ENCODE measurements at regions not wholly inside any gene's neighbourhood (a gene's known extent, or its start where the extent isn't known, plus 50 kb on each side); places are given as distances from the start of the nearest gene placed in this dataset.

DNA sequence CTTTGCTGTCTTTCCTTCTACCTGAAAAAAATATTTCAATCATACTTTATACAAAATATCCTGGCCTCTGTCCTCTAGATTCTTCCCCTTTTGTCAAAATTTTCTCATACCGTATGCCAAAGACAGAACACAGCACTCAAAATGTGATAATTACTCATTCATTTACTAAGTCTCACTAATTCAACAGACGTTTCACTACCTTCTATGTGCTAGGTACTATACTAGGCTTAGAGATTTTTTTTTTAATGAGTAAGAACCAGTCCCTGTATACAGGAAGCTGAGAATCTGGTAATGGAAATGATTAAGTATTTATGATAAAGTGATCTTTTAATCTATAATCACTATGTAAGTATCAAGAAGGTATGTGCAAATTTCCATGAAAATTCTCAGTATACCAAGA, 128.0 kb downstream of the ELAPOR2 start:
- DNase-seq (ENCODE audit: extremely low read depth, low read depth): no peak
- no peak for TF ChIP-seq CTCF (IDR thresholded peaks at IDR 0.05; ENCODE audit: low read depth, low read length)

DNA sequence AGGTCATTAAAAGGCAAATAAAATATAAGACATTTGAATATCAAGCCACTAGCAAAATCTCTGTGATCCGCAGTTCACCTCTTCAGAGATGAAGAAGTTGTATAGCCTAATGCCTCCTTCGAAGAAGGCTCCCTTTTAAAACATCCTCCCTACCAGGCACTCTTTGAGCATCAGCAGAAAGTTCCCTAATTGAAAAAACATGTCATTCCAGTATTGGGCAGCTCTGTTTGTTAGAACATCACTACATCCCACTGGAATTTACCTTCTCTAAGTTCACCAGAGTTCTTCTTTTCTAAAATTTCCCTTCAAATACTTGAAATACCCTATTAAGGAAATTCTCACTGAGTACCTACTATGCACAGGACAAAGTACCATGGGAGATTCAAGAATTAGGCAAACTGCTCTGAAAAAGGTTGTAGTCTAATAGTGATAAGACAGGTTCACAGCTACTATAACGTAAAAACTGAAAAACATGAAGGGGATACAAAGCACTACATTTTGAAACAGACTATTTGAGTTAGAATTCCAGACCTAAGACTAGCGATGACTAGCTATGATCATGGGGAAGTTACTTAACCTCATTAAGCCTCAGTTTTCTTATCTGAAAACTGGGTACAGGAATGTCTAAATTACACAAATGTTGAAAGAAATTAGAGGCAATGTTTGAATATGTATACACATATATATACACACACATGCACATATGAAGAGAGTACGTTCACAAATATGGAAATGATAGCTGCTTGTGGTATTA, 128.7 kb downstream of the ELAPOR2 start:
- no peak for TF ChIP-seq CTCF (IDR thresholded peaks at IDR 0.05; ENCODE audit: low read depth, low read length)
- DNase-seq (ENCODE audit: extremely low read depth, low read depth): no peak

- DNase-seq (ENCODE audit: extremely low read depth, low read depth): no peak
- no peak for TF ChIP-seq CTCF (IDR thresholded peaks at IDR 0.05; ENCODE audit: low read depth, low read length)
Measured at GRCh38 chr7:86929293-86930109, 130.0 kb downstream of the ELAPOR2 start.

DNA sequence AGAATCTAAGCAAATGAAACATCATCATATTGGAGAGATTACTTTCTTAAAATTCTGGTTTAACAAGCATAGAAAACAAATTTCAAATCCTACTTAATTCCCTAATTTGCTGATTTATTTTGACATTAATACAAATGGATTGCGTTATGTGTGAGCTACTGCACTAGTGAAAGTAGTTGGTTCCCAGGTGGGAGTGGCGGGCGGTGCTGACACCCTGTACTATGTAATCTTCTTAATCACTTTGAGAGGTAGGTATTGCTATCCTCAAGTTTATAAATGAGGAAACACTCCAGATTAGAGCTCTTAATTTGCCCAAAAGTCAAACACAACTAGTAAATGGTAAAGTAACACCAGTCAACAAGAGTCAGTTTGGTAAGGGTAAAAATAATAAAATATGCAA, 131.1 kb downstream of the ELAPOR2 start:
- no peak for TF ChIP-seq CTCF (IDR thresholded peaks at IDR 0.05; ENCODE audit: low read depth, low read length)
- DNase-seq (ENCODE audit: extremely low read depth, low read depth): no peak

GRCh38 chr7:86926732-86927131, 132.7 kb downstream of the ELAPOR2 start:
- peak; percentile 79 for TF ChIP-seq CTCF (IDR thresholded peaks at IDR 0.05; ENCODE audit: low read depth, low read length)
- DNase-seq (ENCODE audit: extremely low read depth, low read depth): peak; percentile 25

DNA sequence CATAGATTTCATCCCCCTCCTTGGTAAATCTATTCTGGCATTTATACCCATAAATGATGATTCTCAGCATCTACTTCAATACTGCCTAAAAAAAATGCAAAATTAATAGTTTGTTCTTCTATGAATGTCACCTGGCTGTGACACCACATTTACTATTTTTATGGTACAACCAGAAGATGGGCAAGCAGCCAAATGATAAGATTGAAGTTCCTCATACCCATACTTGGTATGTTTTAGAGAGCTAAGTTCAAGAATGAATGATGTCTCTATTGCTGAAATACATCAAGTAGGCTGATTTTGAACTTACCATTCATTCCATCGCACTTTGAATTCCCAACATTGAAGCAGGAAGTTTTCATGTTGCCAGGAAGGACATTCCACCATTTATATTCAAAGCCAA, 134.2 kb downstream of the ELAPOR2 start:
- no peak for TF ChIP-seq CTCF (IDR thresholded peaks at IDR 0.05; ENCODE audit: low read depth, low read length)
- no peak for DNase-seq (ENCODE audit: extremely low read depth, low read depth)

GRCh38 chr7:86923527-86923926, 135.9 kb downstream of the ELAPOR2 start:
- no peak for DNase-seq (ENCODE audit: extremely low read depth, low read depth)
- TF ChIP-seq CTCF (IDR thresholded peaks at IDR 0.05; ENCODE audit: low read depth, low read length): no peak
